HTR-8/SVneo (cell line): ENCODE measurements at regions not wholly inside any gene's neighbourhood (a gene's known extent, or its start where the extent isn't known, plus 50 kb on each side); places are given as distances from the start of the nearest gene placed in this dataset.
"Not testable (repeated sequence)": the region's sequence is repeated elsewhere in the genome, so short reads cannot be mapped to it uniquely, and the experiment has no call there.

Source experiments
- DNase-seq: peaks from one replicate; pipeline ENCODE4 v3.0.0; 2011; ENCODE audit warnings: low spot score, mixed read lengths; ENCODE audit not compliant: insufficient read length
- FAIRE-seq: peaks from 2 replicates; lab custom pipeline; 2011; peaks lifted over from hg19 to GRCh38; lab: Jason Lieb, UNC

GRCh38 chr21:19541602-19542001, 1138.0 kb upstream of the TMPRSS15 start:
- DNase-seq (peak; percentile 37), FAIRE-seq (no peak)

DNA sequence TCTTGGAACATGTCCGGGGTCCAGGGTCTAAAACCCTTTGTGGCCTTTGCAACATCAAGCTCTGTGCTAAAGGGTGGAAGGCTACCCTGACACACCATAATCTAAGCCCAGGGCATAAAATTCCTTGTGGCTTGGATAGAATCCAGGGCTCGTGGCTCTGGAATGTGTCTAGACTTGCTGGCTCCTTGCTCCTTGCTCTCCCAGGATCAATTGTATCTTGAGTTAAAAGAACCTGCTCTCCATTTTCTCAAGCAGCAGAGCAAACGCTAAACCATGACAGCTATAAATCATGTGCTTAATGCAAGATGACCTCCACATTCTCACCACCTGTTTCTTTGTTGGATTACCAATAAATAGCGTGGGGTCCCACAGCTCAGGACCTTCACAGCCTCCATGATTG, 1140.9 kb upstream of the TMPRSS15 start:
- not testable (repeated sequence) for FAIRE-seq, DNase-seq

GRCh38 chr21:19547951-19548840, 1144.6 kb upstream of the TMPRSS15 start:
- DNase-seq (no peak), FAIRE-seq (no peak)

GRCh38 chr21:19553919-19554615, 1150.5 kb upstream of the TMPRSS15 start:
- FAIRE-seq, result no peak
- no peak for DNase-seq

- FAIRE-seq, result no peak
- no peak for DNase-seq
Observed at GRCh38 chr21:19557046-19557445, 1153.5 kb upstream of the TMPRSS15 start.

DNA sequence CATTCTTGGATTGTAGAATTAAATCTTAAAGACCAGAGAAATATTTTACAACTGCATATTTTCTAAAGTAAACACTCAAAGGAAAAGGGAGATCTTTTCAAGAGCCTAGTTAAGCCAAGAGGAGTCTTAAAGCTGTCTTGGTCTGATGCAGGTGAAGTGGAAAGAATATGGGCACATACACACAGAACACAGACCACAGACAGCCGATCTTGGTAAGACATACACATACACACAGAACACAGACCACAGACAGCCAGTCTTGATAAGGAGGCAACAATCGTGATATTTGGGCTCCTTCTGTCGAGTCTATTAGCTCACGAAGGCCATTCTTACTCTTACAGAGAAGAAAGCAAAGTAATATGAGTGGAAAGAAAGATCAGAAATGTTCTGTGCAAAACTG, 1153.9 kb upstream of the TMPRSS15 start:
- DNase-seq (no peak), FAIRE-seq (no peak)

DNA sequence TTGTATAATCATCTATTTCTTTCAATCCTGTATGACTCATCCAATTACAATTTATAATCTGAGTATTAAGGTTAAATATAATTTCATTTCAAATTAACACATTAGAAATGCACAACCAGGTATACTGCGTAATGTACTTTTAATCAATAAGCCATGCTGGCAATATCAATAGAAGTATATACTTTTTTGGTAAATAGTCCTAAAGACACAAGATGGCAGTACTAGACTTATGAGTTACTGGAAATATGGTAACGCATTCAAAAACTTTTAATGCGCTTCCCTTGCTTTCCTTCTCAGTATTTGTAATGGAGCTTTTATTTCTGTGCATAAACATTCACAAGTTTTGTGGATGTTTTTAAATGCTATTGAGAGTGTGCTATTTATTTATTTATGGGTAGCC, 1162.0 kb upstream of the TMPRSS15 start:
- FAIRE-seq (no peak), DNase-seq (no peak)

DNA sequence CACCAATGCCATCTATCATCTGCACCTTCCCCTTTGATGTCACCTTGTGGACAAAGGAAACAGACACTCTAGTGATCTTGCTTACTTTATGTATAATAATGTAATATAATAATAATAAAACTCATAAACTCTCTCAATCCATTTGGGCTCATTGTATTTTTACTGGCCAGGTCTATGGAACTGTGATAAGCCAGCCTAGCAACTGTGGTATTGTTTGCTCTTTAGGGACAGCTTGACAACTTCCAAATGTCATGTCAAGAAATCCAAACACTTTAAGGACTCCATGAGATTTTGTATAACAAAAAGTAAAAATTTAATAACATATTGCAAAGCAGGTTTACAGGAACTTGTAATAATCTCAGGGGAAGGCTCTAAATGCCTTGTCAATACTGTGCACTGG, 1163.4 kb upstream of the TMPRSS15 start:
- DNase-seq (no peak), FAIRE-seq (no peak)

DNA sequence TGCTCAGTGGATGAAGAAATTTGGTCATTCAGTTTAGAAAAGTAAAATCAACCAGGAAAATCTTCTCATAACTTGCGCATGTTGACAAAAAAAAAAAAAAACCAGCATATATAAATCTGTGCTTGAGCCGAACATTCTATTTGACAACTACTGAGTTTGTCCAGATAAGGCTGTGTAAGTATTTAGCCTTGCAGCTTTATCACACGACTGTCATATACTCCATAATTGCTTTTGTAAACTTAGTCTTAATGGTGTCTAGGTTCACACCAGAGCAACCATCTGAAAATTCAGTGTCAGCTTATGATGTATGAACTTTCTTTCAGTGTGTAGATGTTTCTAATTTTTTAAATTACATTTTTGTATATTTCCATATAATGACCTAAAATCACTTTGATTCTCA, 1173.8 kb upstream of the TMPRSS15 start:
- no peak for FAIRE-seq
- DNase-seq, result no peak

GRCh38 chr21:19590044-19590443, 1186.5 kb upstream of the TMPRSS15 start:
- FAIRE-seq (no peak), DNase-seq (no peak)

DNA sequence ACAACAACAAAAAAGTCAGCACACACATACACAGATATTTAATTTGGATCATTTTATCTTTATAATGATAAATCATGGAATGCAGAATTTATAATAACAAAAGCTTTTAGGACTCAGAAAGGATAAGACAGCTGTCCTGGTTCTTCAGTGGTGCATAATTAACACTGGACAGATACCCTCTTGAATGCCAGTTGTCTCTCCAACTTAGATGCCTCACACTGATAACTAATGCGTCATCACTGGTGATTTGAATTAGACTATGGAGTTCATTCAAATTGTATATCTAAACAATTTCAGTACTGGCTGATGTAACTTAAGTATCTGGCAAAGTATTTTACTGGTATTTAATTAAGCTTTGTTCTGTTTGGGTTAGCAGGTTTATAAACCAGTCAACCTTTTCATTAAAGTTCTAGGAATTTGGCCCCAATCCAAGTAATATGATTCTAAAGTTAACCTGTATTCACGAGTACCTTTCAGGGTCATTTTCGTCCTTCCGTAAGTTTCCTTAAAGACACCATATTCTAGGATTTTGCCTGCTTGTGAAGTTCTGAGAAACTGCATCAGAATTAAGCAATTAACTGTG, 1199.5 kb upstream of the TMPRSS15 start:
- no peak for FAIRE-seq
- no peak for DNase-seq

DNA sequence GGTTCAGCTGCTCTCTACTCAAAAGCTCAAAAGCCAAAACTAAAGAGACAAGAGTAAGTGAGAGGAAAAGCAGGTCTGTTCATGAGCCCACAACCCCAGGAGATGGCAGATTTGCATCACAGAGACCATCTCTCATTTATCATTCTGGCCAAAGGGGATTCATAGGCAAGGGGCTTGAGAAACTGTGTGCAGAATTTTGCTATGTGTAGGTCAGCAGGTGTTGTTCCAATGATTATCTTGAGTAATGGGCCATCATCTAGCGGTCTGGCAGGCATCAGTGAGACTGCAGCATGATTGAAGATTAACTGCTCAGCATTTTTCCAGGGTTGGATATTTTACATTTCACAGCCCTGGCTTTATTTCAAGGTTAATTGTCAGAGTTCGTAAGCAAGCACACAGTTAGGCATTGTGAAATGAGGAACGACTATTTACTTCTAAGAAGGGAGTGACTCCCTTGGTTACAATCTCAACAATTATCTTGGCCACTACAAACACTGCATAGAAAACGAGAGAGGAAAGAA, 1204.6 kb upstream of the TMPRSS15 start:
- DNase-seq (no peak), FAIRE-seq (no peak)

DNA sequence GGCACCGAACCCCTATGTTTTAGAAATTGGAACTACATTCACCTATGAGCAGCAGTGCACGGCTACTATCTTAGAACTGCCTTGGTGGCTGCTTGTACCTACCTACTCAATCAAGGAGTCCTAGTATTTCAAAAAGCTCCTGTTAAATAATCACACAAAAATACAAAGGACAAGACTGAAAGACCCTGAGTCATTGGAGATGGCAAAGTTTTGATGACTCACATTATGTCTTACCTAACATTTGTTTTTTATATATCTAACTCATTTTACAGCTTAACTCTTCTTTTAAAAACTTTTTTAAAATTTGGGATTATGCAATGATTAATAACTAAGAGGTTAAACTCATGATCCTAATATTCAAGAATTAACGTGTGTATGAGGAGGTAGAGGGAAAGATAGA, 1206.0 kb upstream of the TMPRSS15 start:
- no peak for DNase-seq
- no peak for FAIRE-seq

GRCh38 chr21:19621837-19622496, 1218.4 kb upstream of the TMPRSS15 start:
- FAIRE-seq, result no peak

DNA sequence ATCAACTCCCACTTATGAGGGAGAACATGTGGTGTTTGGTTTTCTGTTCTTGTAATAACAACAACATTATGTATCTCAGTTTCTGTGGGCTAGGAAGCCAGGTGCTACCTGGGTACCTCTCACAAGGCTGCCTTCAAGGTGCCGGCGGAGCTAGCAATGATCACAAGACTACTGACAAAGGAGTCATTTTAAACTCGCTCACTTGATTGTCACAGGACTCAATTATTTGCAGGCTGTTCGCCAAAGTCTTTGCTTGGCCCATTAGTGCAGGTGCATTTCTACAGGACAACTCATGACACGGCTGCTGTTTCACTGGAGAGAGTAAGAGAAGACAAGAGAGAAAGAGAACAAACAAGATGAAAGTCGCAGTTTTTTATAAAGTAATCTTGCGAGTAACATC, 1237.4 kb upstream of the TMPRSS15 start:
- no peak for DNase-seq

More at GRCh38 chr21:19621837-19622496, 1218.4 kb upstream of the TMPRSS15 start:
- no peak for DNase-seq

DNA sequence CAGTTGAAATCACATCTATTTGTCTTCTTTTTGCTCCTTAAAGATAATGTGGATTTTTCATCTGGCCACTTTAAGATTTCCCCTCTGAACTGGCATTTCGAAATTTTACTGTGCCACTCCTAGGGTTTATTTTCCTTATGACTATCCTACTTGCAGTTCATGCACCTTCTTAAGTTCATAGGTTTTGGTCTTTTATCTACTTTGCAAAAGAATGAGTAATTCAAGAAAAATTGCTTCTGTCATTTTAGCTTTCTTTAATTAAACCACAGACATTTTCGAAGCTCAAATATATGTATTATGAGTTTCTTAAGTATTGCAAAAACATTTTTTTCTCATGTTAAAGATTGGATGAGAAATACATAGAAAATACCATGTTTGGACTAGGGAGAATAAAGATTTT, 1244.8 kb upstream of the TMPRSS15 start:
- DNase-seq (peak; percentile 1), FAIRE-seq (no peak)

More for the DNA sequence above, 1237.4 kb upstream of the TMPRSS15 start:
- no peak for FAIRE-seq

- FAIRE-seq (no peak), DNase-seq (no peak)
Observed at GRCh38 chr21:19683492-19683891, 1279.9 kb upstream of the TMPRSS15 start.

DNA sequence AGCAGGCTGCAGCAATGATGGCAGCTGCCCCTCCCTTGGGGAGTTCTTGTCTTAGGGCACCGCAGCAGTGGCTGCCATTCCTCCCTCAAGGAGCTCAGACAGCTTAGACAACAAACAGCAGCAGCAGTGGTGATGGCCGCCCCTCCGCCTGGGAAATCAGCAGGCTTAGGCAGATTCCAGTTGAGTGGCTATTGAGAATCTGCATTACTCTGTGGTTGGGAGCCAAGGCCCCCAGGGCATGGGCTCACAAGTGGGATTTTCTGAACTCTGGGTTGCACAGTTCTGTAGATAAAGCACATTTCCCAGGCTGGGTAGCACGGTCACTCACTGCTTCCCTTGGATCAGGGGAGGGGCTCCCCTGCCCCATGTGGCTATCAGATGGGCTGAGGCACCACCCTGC, 1280.7 kb upstream of the TMPRSS15 start:
- DNase-seq (no peak), FAIRE-seq (no peak)

- DNase-seq (no peak), FAIRE-seq (no peak)
Observed at GRCh38 chr21:19692231-19692630, 1288.6 kb upstream of the TMPRSS15 start.

DNA sequence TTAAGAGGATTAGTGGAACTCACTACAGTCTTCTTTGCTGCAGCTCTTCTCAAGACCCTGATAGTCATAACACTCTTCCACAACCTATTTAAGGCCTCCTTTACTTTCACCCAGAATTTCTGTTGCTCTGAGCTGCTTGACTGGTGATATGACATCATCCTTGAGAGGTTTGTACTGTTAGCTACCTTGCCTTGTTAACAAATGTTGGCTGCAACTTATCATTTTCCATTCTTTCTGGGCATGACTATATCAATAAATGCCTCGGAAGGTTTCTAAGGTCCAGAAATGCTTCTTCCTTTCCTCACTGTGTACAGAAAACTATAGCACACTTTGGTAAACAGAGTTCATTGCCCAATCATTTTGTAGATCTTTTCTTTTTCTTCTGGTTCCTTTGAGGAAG, 1292.2 kb upstream of the TMPRSS15 start:
- DNase-seq (no peak), FAIRE-seq (no peak)
